Colonic mucosa (tissue), 4 donors: ENCODE measurements at regions not wholly inside any gene's neighbourhood (a gene's known extent, or its start where the extent isn't known, plus 50 kb on each side); places are given as distances from the start of the nearest gene placed in this dataset.

Experiments
- DNase-seq: peaks from one replicate; pipeline ENCODE4 v3.0.0-alpha.2; 2020
- H3K27ac ChIP-seq: fragments of 200-600 bp; one replicate; pipeline ENCODE4 v1.8.0; 2021
- H3K27me3 ChIP-seq: fragments of 200-600 bp; one replicate; pipeline ENCODE4 v1.8.0; 2021
- H3K36me3 ChIP-seq: fragments of 200-600 bp; one replicate; pipeline ENCODE4 v1.8.0; 2021
- H3K4me1 ChIP-seq: fragments of 200-600 bp; one replicate; pipeline ENCODE4 v1.8.0; 2021; ENCODE audit warnings: mild to moderate bottlenecking
- H3K4me3 ChIP-seq: fragments of 200-600 bp; one replicate; pipeline ENCODE4 v1.8.0; 2021
- H3K9ac ChIP-seq, 2 donors: one replicate each; pipeline ENCODE4 v1.7.0; 2013; ENCODE audit warnings: control low read depth in 2 of 2, low read depth in 2 of 2, low read length in 2 of 2
- H3K9me3 ChIP-seq: fragments of 200-600 bp; one replicate; pipeline ENCODE4 v1.8.0; 2021
- CTCF ChIP-seq: fragments of 200-600 bp; IDR thresholded peaks from one replicate; pipeline ENCODE4 v1.8.0; 2022; ENCODE audit warnings: antibody characterized with exemption, mild to moderate bottlenecking
- intact Hi-C: fragments of 100-400 bp; cut with DNase I; formaldehyde crosslinking; loops from one replicate; pipeline ENCODE4 v1.14.1; 2022
- donor health status: healthy.
- donor health status: DM: no; HTN: no; CAD: no.
- donor health status: DM: no; HTN: no; CAD: no.

GRCh38 chr20:52746190-52746589 lies 226.0 kb upstream of the TSHZ2 start:
- Histone ChIP-seq H3K4me3 (no peak overlapping the region), H3K36me3 (no peaks in the 10 kb centered on the region), H3K4me1 (no peaks in the 10 kb centered on the region), H3K27me3 (no peaks in the 10 kb centered on the region), H3K9me3 (no peaks in the 10 kb centered on the region), H3K9ac (no peak overlapping the region), H3K27ac (no peak overlapping the region)
- intact Hi-C loops, result no loop called here
- TF ChIP-seq CTCF, result no peak
- no peak for DNase-seq

DNA sequence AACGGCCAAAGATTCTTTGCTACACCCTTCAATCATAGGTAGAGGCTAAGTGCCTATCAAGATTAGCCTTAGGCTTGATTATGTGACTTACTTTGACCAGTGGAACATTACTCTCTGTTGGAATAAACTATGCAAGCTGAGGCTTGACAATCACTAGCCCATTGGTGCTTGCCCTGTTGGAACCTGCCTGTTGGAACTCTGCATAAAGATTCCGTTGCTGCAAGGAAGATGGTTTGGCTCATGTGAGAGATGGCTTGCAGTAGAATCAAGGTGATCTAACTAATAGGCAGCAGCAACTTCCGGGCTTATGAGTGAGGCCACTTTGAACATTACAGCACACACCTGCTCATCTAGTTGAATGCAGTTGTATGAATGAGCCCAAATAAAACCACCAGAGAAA lies 227.7 kb upstream of the TSHZ2 start:
- no peak for TF ChIP-seq CTCF
- Histone ChIP-seq H3K9ac (no peak overlapping the region), H3K36me3 (no peaks in the 10 kb centered on the region), H3K27me3 (no peaks in the 10 kb centered on the region), H3K4me3 (no peak overlapping the region), H3K9me3 (no peaks in the 10 kb centered on the region), H3K4me1 (no peaks in the 10 kb centered on the region), H3K27ac (no peak overlapping the region)
- intact Hi-C loops, result no loop called here
- DNase-seq, result no peak

GRCh38 chr20:52738081-52738480 lies 234.1 kb upstream of the TSHZ2 start:
- no peaks in the 10 kb centered on the region for H3K27me3 ChIP-seq
- no peaks in the 10 kb centered on the region for H3K4me1 ChIP-seq
- no peak overlapping the region for H3K9ac ChIP-seq
- H3K4me3 ChIP-seq, result no peak overlapping the region
- H3K9me3 ChIP-seq, result no peaks in the 10 kb centered on the region
- no peak for DNase-seq
- intact Hi-C loops, result no loop called here
- no peak for TF ChIP-seq CTCF
- H3K27ac ChIP-seq, result no peak overlapping the region
- H3K36me3 ChIP-seq, result no peaks in the 10 kb centered on the region

- intact Hi-C loops, result no loop called here
- TF ChIP-seq CTCF, result no peak
- no peak overlapping the region for H3K27ac ChIP-seq
- no peaks in the 10 kb centered on the region for H3K36me3 ChIP-seq
- no peak overlapping the region for H3K9ac ChIP-seq
- no peaks in the 10 kb centered on the region for H3K27me3 ChIP-seq
- H3K4me1 ChIP-seq, result no peaks in the 10 kb centered on the region
- H3K4me3 ChIP-seq, result no peak overlapping the region
- no peaks in the 10 kb centered on the region for H3K9me3 ChIP-seq
- DNase-seq, result no peak
Observed at GRCh38 chr20:52736507-52736906, 235.7 kb upstream of the TSHZ2 start.

- H3K9me3 ChIP-seq, result no peaks in the 10 kb centered on the region
- no peaks in the 10 kb centered on the region for H3K4me1 ChIP-seq
- H3K9ac ChIP-seq, result no peak overlapping the region
- no peaks in the 10 kb centered on the region for H3K36me3 ChIP-seq
- no peak for DNase-seq
- H3K27ac ChIP-seq, result no peak overlapping the region
- intact Hi-C loops, result no loop called here
- no peak for TF ChIP-seq CTCF
- H3K4me3 ChIP-seq, result no peak overlapping the region
- H3K27me3 ChIP-seq, result no peaks in the 10 kb centered on the region
Observed at GRCh38 chr20:52731093-52731492, 241.1 kb upstream of the TSHZ2 start.
